Heart right ventricle (tissue), 16 donors: ENCODE measurements at regions not wholly inside any gene's neighbourhood (a gene's known extent, or its start where the extent isn't known, plus 50 kb on each side); places are given as distances from the start of the nearest gene placed in this dataset.

Source experiments
- ATAC-seq, 8 donors: fragments of 200-7000 bp; cut with Tn5 transposase; one replicate each; pipeline ENCODE4 v1.9.1; 2020; ENCODE audit warnings: mild to moderate bottlenecking in 8 of 8, moderate library complexity in 8 of 8, moderate number of reproducible peaks in 1 of 8
- DNase-seq, 2 donors: peaks; one replicate each; pipeline ENCODE4 v3.0.0-alpha.2; 2020
- H3K27ac ChIP-seq, 10 donors: fragments of 200-600 bp; sonication (generic) in 2 of 10; one replicate each; pipeline versions ENCODE4 v1.5.0 to v1.8.0; 2020 to 2022; ENCODE audit warnings: mild to moderate bottlenecking in 3 of 10
- H3K27me3 ChIP-seq, 7 donors: fragments of 200-600 bp; one replicate each; pipeline ENCODE4 v1.8.0; 2021 to 2022; ENCODE audit warnings: mild to moderate bottlenecking in 2 of 7
- H3K36me3 ChIP-seq, 9 donors: fragments of 200-600 bp; sonication (generic) in 1 of 9; one replicate each; pipeline versions ENCODE4 v1.5.0 to v1.8.0; 2020 to 2022; ENCODE audit warnings: mild to moderate bottlenecking in 2 of 9
- H3K4me1 ChIP-seq, 9 donors: fragments of 200-600 bp; sonication (generic) in 1 of 9; one replicate each; pipeline versions ENCODE4 v1.5.0 to v1.8.0; 2020 to 2022; ENCODE audit warnings: mild to moderate bottlenecking in 4 of 9
- H3K4me3 ChIP-seq, 10 donors: fragments of 200-600 bp; sonication (generic) in 2 of 10; one replicate each; pipeline versions ENCODE4 v1.5.0 to v1.8.0; 2020 to 2022; ENCODE audit warnings: mild to moderate bottlenecking in 7 of 10, moderate library complexity in 2 of 10
- H3K9me3 ChIP-seq, 11 donors: fragments of 200-600 bp in 10 of 11; sonication (generic) in 2 of 11; one replicate each; pipeline versions ENCODE4 v1.5.0 to v1.8.0; 2013 to 2022; ENCODE audit warnings: mild to moderate bottlenecking in 2 of 11, control low read depth in 1 of 11, moderate library complexity in 1 of 11
- CTCF ChIP-seq, 9 donors: fragments of 200-600 bp; sonication (generic) in 2 of 9; IDR thresholded peaks; one replicate each; pipeline versions ENCODE4 v1.5.0 to v1.8.0; 2021 to 2022; ENCODE audit warnings: antibody characterized with exemption in 9 of 9, mild to moderate bottlenecking in 5 of 9, moderate library complexity in 1 of 9
- WGBS, 2 donors: extraction: QIAGEN DNeasy Blood & Tissue Kit; methylation state at CpG; one replicate each; pipeline ENCODE4 v1.1.7; 2013; ENCODE audit warnings: inconsistent platforms in 1 of 2; 5-methylcytosine and 5-hydroxymethylcytosine counted together
- intact Hi-C, 10 donors: fragments of 100-400 bp; cut with DNase I; formaldehyde crosslinking; loops; one replicate each; pipeline versions ENCODE4 v1.11.1 to v1.14.2; 2022
- donor health status: Arrhythmogenic right ventricular cardiomyopathy.
- donor health status: ischemic (EF 13 %, LVEDD 7.1; RV severe dilation, severe dysfunction).
- donor health status: healthy with polysubstance abuse.
- donor health status: DM: no; HTN: yes; CAD: no.
- donor health status: DM: no; HTN: no; CAD: no.
- donor health status: ischemic (EF 25% LVEDD 6.9; RV normal size, moderate dysfunction).
- donor health status: ischemic (EF 25% LVEDD 5.7; RV mildly dilated, moderate dysfunction).
- donor health status: healthy.
- donor health status: DM: yes; HTN: yes; CAD: no.
- donor health status: Ischemic cardiomyopathy.
- donor health status: ischemic (EF 35%, LVEDD 5.7; RV mildly dilated, moderate dysfunction).
- donor health status: nonischemic (EF 11% LVEDD 7.7; RV severe dilation, severe dysfunction).
- donor health status: DM: yes; HTN: yes; CAD: no.
- donor health status: PGD.
- donor health status: ischemic (EF 29% LVEDD 5.4; RV normal size, mild dysfunction).
- donor health status: nonischemic (EF 23%, LVEDD 6.1; RV moderate dilation, normal function).

GRCh38 chr11:39975091-39975490, 1484.4 kb downstream of the LRRC4C start:
- Histone ChIP-seq H3K36me3 (no peaks in the 10 kb centered on the region), H3K27me3 (no peaks in the 10 kb centered on the region), H3K9me3 (peaks cover 0 to 2% (median 0%) of the 10 kb centered on the region in 11 donors), H3K4me3 (no peak overlapping the region), H3K27ac (no peak overlapping the region), H3K4me1 (no peaks in the 10 kb centered on the region)
- 78 to 83% methylated on average over 1 of the region's 1 CpG for WGBS, 2 donors
- ATAC-seq (no peak), DNase-seq (no peak)
- intact Hi-C loops, result no loop called here
- no peak for TF ChIP-seq CTCF (IDR thresholded peaks at IDR 0.05)

- no peak for DNase-seq
- 77 to 79% methylated on average over 5 of the region's 5 CpGs for WGBS, 2 donors
- Histone ChIP-seq H3K4me3 (no peak overlapping the region), H3K27me3 (no peaks in the 10 kb centered on the region), H3K36me3 (no peaks in the 10 kb centered on the region), H3K9me3 (peaks cover 0 to 9% (median 0%) of the 10 kb centered on the region in 11 donors), H3K27ac (no peak overlapping the region), H3K4me1 (no peaks in the 10 kb centered on the region)
- no peak for TF ChIP-seq CTCF (IDR thresholded peaks at IDR 0.05)
- intact Hi-C loops, result no loop called here
- ATAC-seq, result no peak
These were observed 1487.0 kb downstream of the LRRC4C start for GRCh38 chr11:39972461-39972860.

GRCh38 chr11:39971938-39972337, 1487.5 kb downstream of the LRRC4C start:
- no peaks in the 10 kb centered on the region for H3K36me3 ChIP-seq
- no peaks in the 10 kb centered on the region for H3K27me3 ChIP-seq
- no peaks in the 10 kb centered on the region for H3K4me1 ChIP-seq
- ATAC-seq (no peak), DNase-seq (no peak)
- H3K9me3 ChIP-seq, result peaks cover 0 to 9% (median 0%) of the 10 kb centered on the region in 11 donors
- intact Hi-C loops, result no loop called here
- TF ChIP-seq CTCF (IDR thresholded peaks at IDR 0.05), result no peak
- 95% methylated on average over 3 of the region's 3 CpGs for WGBS, 2 donors
- no peak overlapping the region for H3K4me3 ChIP-seq
- H3K27ac ChIP-seq, result no peak overlapping the region

- Histone ChIP-seq H3K27ac (no peak overlapping the region), H3K36me3 (no peaks in the 10 kb centered on the region), H3K9me3 (peaks cover 0 to 9% (median 0%) of the 10 kb centered on the region in 11 donors), H3K4me1 (no peaks in the 10 kb centered on the region), H3K27me3 (no peaks in the 10 kb centered on the region), H3K4me3 (no peak overlapping the region)
- intact Hi-C loops, result no loop called here
- TF ChIP-seq CTCF (IDR thresholded peaks at IDR 0.05), result no peak
- 84 to 91% methylated on average over 5 of the region's 5 CpGs for WGBS, 2 donors
- ATAC-seq (no peak), DNase-seq (no peak)
These were observed 1491.4 kb downstream of the LRRC4C start for GRCh38 chr11:39968071-39968470.
